Mesenchymal stem cell (in vitro differentiated cells and primary cell): ENCODE measurements at regions not wholly inside any gene's neighbourhood (a gene's known extent, or its start where the extent isn't known, plus 50 kb on each side); places are given as distances from the start of the nearest gene placed in this dataset.

ENCODE experiments used
- DNase-seq: peaks from one replicate; pipeline ENCODE4 v3.0.0-alpha.2; 2013
- H2AFZ ChIP-seq: one replicate; pipeline ENCODE4 v1.6.1; 2013; ENCODE audit warnings: low read depth, mild to moderate bottlenecking, control low read depth, inconsistent platforms, low read length, moderate library complexity
- H2AK5ac ChIP-seq: 2 replicates; pipeline ENCODE4 v1.6.1; 2013; ENCODE audit warnings: low read length, moderate library complexity, mild to moderate bottlenecking, inconsistent platforms; ENCODE audit not compliant: severe bottlenecking
- H2BK120ac ChIP-seq: one replicate; pipeline ENCODE4 v1.6.1; 2013; ENCODE audit warnings: low read depth, mild to moderate bottlenecking, inconsistent platforms, low read length, moderate library complexity
- H2BK12ac ChIP-seq, 2 experiments: one replicate each; pipeline ENCODE4 v1.6.1; 2013; ENCODE audit warnings: inconsistent platforms in 2 of 2, low read length in 2 of 2, mild to moderate bottlenecking in 2 of 2, moderate library complexity in 2 of 2, control low read depth in 1 of 2
- H2BK15ac ChIP-seq: one replicate; pipeline ENCODE4 v1.6.1; 2013; ENCODE audit warnings: mild to moderate bottlenecking, low read depth, inconsistent platforms; ENCODE audit not compliant: poor library complexity, severe bottlenecking
- H2BK5ac ChIP-seq: 2 replicates; pipeline ENCODE4 v1.6.1; 2013; ENCODE audit warnings: low read depth, mild to moderate bottlenecking, low read length, control low read depth, inconsistent platforms; ENCODE audit not compliant: poor library complexity, severe bottlenecking
- H3K14ac ChIP-seq, 2 experiments: one replicate each; pipeline ENCODE4 v1.6.1; 2013; ENCODE audit warnings: inconsistent platforms in 2 of 2, low read length in 2 of 2, control low read depth in 1 of 2, mild to moderate bottlenecking in 1 of 2, moderate library complexity in 1 of 2
- H3K18ac ChIP-seq, 2 experiments: one replicate each; pipeline ENCODE4 v1.6.1; 2013; ENCODE audit warnings: inconsistent platforms in 2 of 2, low read length in 2 of 2, control low read depth in 1 of 2, low read depth in 1 of 2, mild to moderate bottlenecking in 1 of 2
- H3K23ac ChIP-seq, 2 experiments: one replicate each; pipeline ENCODE4 v1.6.1; 2013; ENCODE audit warnings: inconsistent platforms in 2 of 2, low read length in 2 of 2, mild to moderate bottlenecking in 2 of 2, moderate library complexity in 2 of 2, control low read depth in 1 of 2
- H3K27ac ChIP-seq: 2 replicates; pipeline ENCODE4 v1.5.1; 2013; ENCODE audit warnings: mild to moderate bottlenecking, moderate library complexity, low read length, control low read depth, inconsistent platforms; ENCODE audit not compliant: poor library complexity, severe bottlenecking
- H3K27me3 ChIP-seq, 2 experiments: 2 replicates each; pipeline versions ENCODE4 v1.6.1 to v1.7.0; 2013; ENCODE audit warnings: low read length in 2 of 2, mild to moderate bottlenecking in 2 of 2, moderate library complexity in 2 of 2, control low read depth in 1 of 2, inconsistent platforms in 1 of 2; ENCODE audit not compliant: control insufficient read depth in 1 of 2, insufficient read depth in 1 of 2
- H3K36me3 ChIP-seq, 2 experiments: 2 replicates each; pipeline versions ENCODE4 v1.6.1 to v1.7.0; 2013; ENCODE audit warnings: low read length in 2 of 2, control low read depth in 1 of 2, inconsistent platforms in 1 of 2, low read depth in 1 of 2, mild to moderate bottlenecking in 1 of 2; ENCODE audit not compliant: insufficient read depth in 2 of 2, control insufficient read depth in 1 of 2
- H3K4ac ChIP-seq, 2 experiments: one replicate each; pipeline ENCODE4 v1.6.1; 2013; ENCODE audit warnings: inconsistent platforms in 2 of 2, low read length in 2 of 2, mild to moderate bottlenecking in 2 of 2, moderate library complexity in 2 of 2, control low read depth in 1 of 2, low read depth in 1 of 2
- H3K4me1 ChIP-seq: 2 replicates; pipeline ENCODE4 v1.6.1; 2013; ENCODE audit warnings: low read depth, low read length, control low read depth; ENCODE audit not compliant: control insufficient read depth, insufficient read depth
- H3K4me2 ChIP-seq: 2 replicates; pipeline ENCODE4 v1.6.1; 2013; ENCODE audit warnings: low read length, mild to moderate bottlenecking, inconsistent platforms; ENCODE audit not compliant: poor library complexity, severe bottlenecking
- H3K4me3 ChIP-seq, 2 experiments: 2 replicates each; pipeline versions ENCODE4 v1.5.1 to v1.7.0; 2013; ENCODE audit warnings: low read length in 2 of 2, mild to moderate bottlenecking in 2 of 2, control low read depth in 1 of 2, low read depth in 1 of 2; ENCODE audit not compliant: insufficient read depth in 1 of 2
- H3K79me1 ChIP-seq: replicated peaks from 2 replicates; pipeline ENCODE4 v1.6.1; 2013; ENCODE audit warnings: mild to moderate bottlenecking, control low read depth, low read length, inconsistent platforms; ENCODE audit not compliant: poor library complexity, severe bottlenecking
- H3K9ac ChIP-seq: 2 replicates; pipeline ENCODE4 v1.7.0; 2013; ENCODE audit warnings: mild to moderate bottlenecking, low read length, moderate library complexity
- H3K9me3 ChIP-seq: 2 replicates; pipeline ENCODE4 v1.7.0; 2013; ENCODE audit warnings: mild to moderate bottlenecking, low read length; ENCODE audit not compliant: control insufficient read depth
- H4K8ac ChIP-seq: one replicate; pipeline ENCODE4 v1.6.1; 2013; ENCODE audit warnings: inconsistent platforms, mild to moderate bottlenecking, low read length, moderate library complexity
- H4K91ac ChIP-seq: one replicate; pipeline ENCODE4 v1.6.1; 2013; ENCODE audit warnings: mild to moderate bottlenecking, low read length, inconsistent platforms
- WGBS: methylation state at CpG from one replicate; pipeline ENCODE4 v1.1.7; 2013; ENCODE audit warnings: mixed read lengths; 5-methylcytosine and 5-hydroxymethylcytosine counted together

GRCh38 chr16:8023326-8023725 lies 567.0 kb downstream of the TMEM114 start:
- Histone ChIP-seq H3K14ac (no peak overlapping the region), H3K4ac (no peak overlapping the region), H2BK5ac (no peak overlapping the region), H4K8ac (no peak overlapping the region), H2BK15ac (no peak overlapping the region), H2BK12ac (no peak overlapping the region), H2AK5ac (no peak overlapping the region), H3K18ac (no peak overlapping the region), H3K27ac (no peak overlapping the region), H3K36me3 (no peaks in the 10 kb centered on the region), H2BK120ac (no peak overlapping the region), H3K4me3 (no peak overlapping the region), H3K23ac (no peak overlapping the region), H2AFZ (no peak overlapping the region), H3K4me1 (no peaks in the 10 kb centered on the region), H3K9ac (no peak overlapping the region), H3K79me1 (no peaks in the 10 kb centered on the region), H3K27me3 (no peaks in the 10 kb centered on the region), H3K4me2 (no peak overlapping the region), H4K91ac (no peak overlapping the region), H3K9me3 (no peaks in the 10 kb centered on the region)
- 55% methylated on average over 2 of the region's 3 CpGs for WGBS
- DNase-seq, result no peak

GRCh38 chr16:8005096-8005860 lies 585.0 kb downstream of the TMEM114 start:
- Histone ChIP-seq H3K9ac (no peak overlapping the region), H3K23ac (no peak overlapping the region), H4K8ac (no peak overlapping the region), H3K9me3 (peaks cover 13% of the 10 kb centered on the region), H4K91ac (no peak overlapping the region), H3K27me3 (no peaks in the 10 kb centered on the region), H2BK120ac (no peak overlapping the region), H2AK5ac (no peak overlapping the region), H3K4me2 (no peak overlapping the region), H3K4me1 (no peaks in the 10 kb centered on the region), H2BK5ac (no peak overlapping the region), H3K4ac (no peak overlapping the region), H3K36me3 (no peaks in the 10 kb centered on the region), H3K14ac (no peak overlapping the region), H2BK12ac (no peak overlapping the region), H3K4me3 (no peak overlapping the region), H2AFZ (no peak overlapping the region), H3K27ac (no peak overlapping the region), H2BK15ac (no peak overlapping the region), H3K79me1 (no peaks in the 10 kb centered on the region), H3K18ac (no peak overlapping the region)
- 74% methylated on average over 10 of the region's 10 CpGs for WGBS
- no peak for DNase-seq

DNA sequence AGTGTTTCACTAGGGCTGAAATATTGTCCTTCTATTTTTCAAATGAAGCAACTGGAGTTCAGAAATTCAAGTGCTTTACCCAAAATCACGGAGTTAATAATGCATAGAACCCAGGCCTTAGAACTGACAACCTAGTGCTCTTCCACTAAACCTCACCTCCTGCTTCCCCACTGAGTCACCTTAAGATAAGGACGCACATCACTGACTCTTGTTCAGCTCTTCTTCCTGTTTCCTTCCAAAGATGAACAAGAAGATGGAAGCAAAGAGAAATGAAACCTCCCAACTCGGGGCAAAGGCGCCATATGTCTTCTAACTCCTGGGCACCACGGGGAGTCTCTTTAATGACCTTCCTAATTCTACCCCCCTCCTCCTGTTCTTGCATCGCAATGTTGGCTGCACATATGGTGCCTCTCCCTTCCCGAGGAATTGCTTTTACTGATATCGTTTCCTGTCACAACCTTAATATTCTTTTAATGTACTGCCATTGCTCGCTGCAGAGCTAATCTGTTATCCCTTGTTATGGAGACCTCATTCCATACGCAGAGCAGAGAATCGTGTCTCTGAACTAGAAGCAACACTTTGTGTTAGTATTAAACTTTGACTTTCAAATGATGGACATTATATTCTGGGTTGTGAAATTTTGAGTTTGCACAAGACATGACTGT lies 591.4 kb downstream of the TMEM114 start:
- no peak for DNase-seq
- H3K14ac ChIP-seq, result no peak overlapping the region
- no peaks in the 10 kb centered on the region for H3K27me3 ChIP-seq
- WGBS, result 74% methylated on average over 11 of the region's 11 CpGs
- H3K79me1 ChIP-seq, result no peaks in the 10 kb centered on the region
- no peak overlapping the region for H3K18ac ChIP-seq
- H3K9me3 ChIP-seq, result peaks cover 3% of the 10 kb centered on the region
- H3K4me1 ChIP-seq, result no peaks in the 10 kb centered on the region
- no peak overlapping the region for H3K9ac ChIP-seq
- no peak overlapping the region for H3K27ac ChIP-seq
- no peak overlapping the region for H2BK5ac ChIP-seq
- no peak overlapping the region for H4K8ac ChIP-seq
- no peak overlapping the region for H2AFZ ChIP-seq
- no peak overlapping the region for H2BK120ac ChIP-seq
- H2BK15ac ChIP-seq, result no peak overlapping the region
- no peak overlapping the region for H3K4ac ChIP-seq
- H4K91ac ChIP-seq, result no peak overlapping the region
- H3K36me3 ChIP-seq, result no peaks in the 10 kb centered on the region
- no peak overlapping the region for H2AK5ac ChIP-seq
- no peak overlapping the region for H3K23ac ChIP-seq
- H3K4me2 ChIP-seq, result no peak overlapping the region
- H2BK12ac ChIP-seq, result no peak overlapping the region
- H3K4me3 ChIP-seq, result no peak overlapping the region

- DNase-seq, result no peak
- H2BK15ac ChIP-seq, result no peak overlapping the region
Measured at GRCh38 chr16:7997966-7998365, 592.3 kb downstream of the TMEM114 start.

More at GRCh38 chr16:7997966-7998365, 592.3 kb downstream of the TMEM114 start:
- H3K4me1 ChIP-seq, result no peaks in the 10 kb centered on the region
- no peak overlapping the region for H3K4me2 ChIP-seq
- no peak overlapping the region for H2BK120ac ChIP-seq
- no peak overlapping the region for H3K27ac ChIP-seq
- H3K4me3 ChIP-seq, result no peak overlapping the region
- WGBS, result 89% methylated on average over 2 of the region's 4 CpGs
- H4K91ac ChIP-seq, result no peak overlapping the region
- no peaks in the 10 kb centered on the region for H3K27me3 ChIP-seq
- no peaks in the 10 kb centered on the region for H3K79me1 ChIP-seq
- peaks cover 3% of the 10 kb centered on the region for H3K9me3 ChIP-seq
- no peak overlapping the region for H3K4ac ChIP-seq
- H3K36me3 ChIP-seq, result no peaks in the 10 kb centered on the region
- H4K8ac ChIP-seq, result no peak overlapping the region
- H3K18ac ChIP-seq, result no peak overlapping the region
- H2AK5ac ChIP-seq, result no peak overlapping the region
- no peak overlapping the region for H3K14ac ChIP-seq
- H2BK5ac ChIP-seq, result no peak overlapping the region
- no peak overlapping the region for H2BK12ac ChIP-seq
- no peak overlapping the region for H2AFZ ChIP-seq
- H3K9ac ChIP-seq, result no peak overlapping the region
- no peak overlapping the region for H3K23ac ChIP-seq
